ENCODE measurements at regions not wholly inside any gene's neighbourhood (a gene's known extent, or its start where the extent isn't known, plus 50 kb on each side); places are given as distances from the start of the nearest gene placed in this dataset.

DNA sequence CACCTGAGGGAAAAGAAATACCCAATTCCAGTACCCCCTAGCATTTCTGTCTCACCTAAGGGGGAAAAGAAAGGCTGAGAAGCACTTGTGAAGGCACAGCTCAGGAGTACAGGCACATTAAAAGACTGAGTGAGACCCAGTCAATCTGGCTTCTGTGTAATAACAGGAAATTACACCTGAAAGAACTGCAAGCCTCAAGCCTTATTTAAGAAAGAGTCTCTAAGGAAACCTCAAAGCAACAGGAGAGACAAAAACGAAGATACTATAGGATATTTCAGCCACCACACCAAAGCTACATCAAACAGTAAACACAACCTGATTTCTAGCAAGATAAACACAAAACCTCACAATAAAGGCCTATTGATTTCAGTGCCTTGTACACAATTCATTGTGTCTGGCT, 69.6 kb upstream of the CDK1 start:
- TF ChIP-seq EZH2phosphoT487 (IDR thresholded peaks at IDR 0.05; ENCODE audit: borderline replicate concordance, low read length) = no peak
- TF ChIP-seq, protein P1, sequence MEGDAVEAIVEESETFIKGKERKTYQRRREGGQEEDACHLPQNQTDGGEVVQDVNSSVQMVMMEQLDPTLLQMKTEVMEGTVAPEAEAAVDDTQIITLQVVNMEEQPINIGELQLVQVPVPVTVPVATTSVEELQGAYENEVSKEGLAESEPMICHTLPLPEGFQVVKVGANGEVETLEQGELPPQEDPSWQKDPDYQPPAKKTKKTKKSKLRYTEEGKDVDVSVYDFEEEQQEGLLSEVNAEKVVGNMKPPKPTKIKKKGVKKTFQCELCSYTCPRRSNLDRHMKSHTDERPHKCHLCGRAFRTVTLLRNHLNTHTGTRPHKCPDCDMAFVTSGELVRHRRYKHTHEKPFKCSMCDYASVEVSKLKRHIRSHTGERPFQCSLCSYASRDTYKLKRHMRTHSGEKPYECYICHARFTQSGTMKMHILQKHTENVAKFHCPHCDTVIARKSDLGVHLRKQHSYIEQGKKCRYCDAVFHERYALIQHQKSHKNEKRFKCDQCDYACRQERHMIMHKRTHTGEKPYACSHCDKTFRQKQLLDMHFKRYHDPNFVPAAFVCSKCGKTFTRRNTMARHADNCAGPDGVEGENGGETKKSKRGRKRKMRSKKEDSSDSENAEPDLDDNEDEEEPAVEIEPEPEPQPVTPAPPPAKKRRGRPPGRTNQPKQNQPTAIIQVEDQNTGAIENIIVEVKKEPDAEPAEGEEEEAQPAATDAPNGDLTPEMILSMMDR (conservative IDR thresholded peaks at IDR 0.05; ENCODE audit: low read depth, low read length) = no peak
- no peak for TF ChIP-seq EZH2 (IDR thresholded peaks at IDR 0.05; ENCODE audit: low read length, unreplicated experiment)
- no peaks in the 10 kb centered on the region for H3F3A ChIP-seq (ENCODE audit: low read length, unreplicated experiment)
- intact Hi-C loops (cut with micrococcal nuclease) = no loop called here
- DNase-seq = no peak
- no peaks in the 10 kb centered on the region for H3K9me3 ChIP-seq (ENCODE audit: low read length)
- no peak overlapping the region for H3K4me2 ChIP-seq (ENCODE audit: low read length)
- H3K9ac ChIP-seq (ENCODE audit: low read length) = no peak overlapping the region
- CTCF ChIA-PET = no interaction called here
- no peaks in the 10 kb centered on the region for H3K79me2 ChIP-seq (ENCODE audit: low read length)
- no peak overlapping the region for H3K27ac ChIP-seq (ENCODE audit: low read length)
- no peaks in the 10 kb centered on the region for H4K20me1 ChIP-seq (ENCODE audit: low read length)
- H3K27me3 ChIP-seq (ENCODE audit: low read length) = no peaks in the 10 kb centered on the region
- no peak overlapping the region for H3K4me3 ChIP-seq (ENCODE audit: low read length)
- H3K9me2 ChIP-seq (replicated peaks; ENCODE audit: low read length) = no peaks in the 10 kb centered on the region
- H3K4me1 ChIP-seq (ENCODE audit: insufficient read depth, low read length) = peaks cover 7% of the 10 kb centered on the region; the same call in 1 of the 2 replicates
- ATAC-seq = no peak
- H3K36me3 ChIP-seq (ENCODE audit: low read depth, low read length) = no peaks in the 10 kb centered on the region
- POLR2A ChIA-PET (ENCODE audit: unreplicated experiment) = no interaction called here
- BruUV-seq (replicated peaks) = no TSS peak
- H2AFZ ChIP-seq (ENCODE audit: low read length) = no peak overlapping the region

DNA sequence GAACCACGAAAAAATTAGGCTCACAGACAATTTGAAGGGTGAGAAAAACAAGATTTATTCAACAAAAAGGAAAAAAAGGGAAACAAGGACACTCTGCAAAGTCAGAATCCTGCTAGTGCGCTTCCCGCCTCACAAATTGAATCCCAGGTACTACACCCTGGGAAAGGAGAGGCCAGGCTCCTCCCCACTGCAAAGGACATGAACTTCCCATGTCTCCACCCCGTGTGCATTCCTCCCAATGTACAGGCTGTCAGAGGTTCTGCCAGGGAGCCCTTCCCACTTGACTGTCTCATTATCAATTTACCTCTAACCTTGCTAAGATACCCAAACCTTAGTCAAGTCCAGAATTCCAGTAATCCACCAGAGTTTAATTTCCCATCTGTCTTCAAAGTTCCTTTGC, 70.4 kb upstream of the CDK1 start:
- Histone ChIP-seq H3K27me3 (ENCODE audit: low read length) (no peaks in the 10 kb centered on the region), H2AFZ (ENCODE audit: low read length) (no peak overlapping the region), H3K9ac (ENCODE audit: low read length) (no peak overlapping the region), H4K20me1 (ENCODE audit: low read length) (no peaks in the 10 kb centered on the region), H3K79me2 (ENCODE audit: low read length) (no peaks in the 10 kb centered on the region), H3K9me3 (ENCODE audit: low read length) (no peaks in the 10 kb centered on the region), H3K4me1 (ENCODE audit: insufficient read depth, low read length) (peaks cover 7% of the 10 kb centered on the region; the same call in 1 of the 2 replicates), H3K36me3 (ENCODE audit: low read depth, low read length) (no peaks in the 10 kb centered on the region), H3K9me2 (replicated peaks; ENCODE audit: low read length) (no peaks in the 10 kb centered on the region), H3K27ac (ENCODE audit: low read length) (no peak overlapping the region), H3K4me3 (ENCODE audit: low read length) (no peak overlapping the region), H3K4me2 (ENCODE audit: low read length) (no peak overlapping the region), H3F3A (ENCODE audit: low read length, unreplicated experiment) (no peaks in the 10 kb centered on the region)
- BruUV-seq (replicated peaks) = no TSS peak
- ATAC-seq = peak; percentile 37; the same call in 1 of the 2 replicates
- CTCF ChIA-PET = no interaction called here
- DNase-seq = no peak
- intact Hi-C loops (cut with micrococcal nuclease) = no loop called here
- TF ChIP-seq, protein P1 (conservative IDR thresholded peaks at IDR 0.05; ENCODE audit: low read depth, low read length) = no peak
- TF ChIP-seq EZH2phosphoT487 (IDR thresholded peaks at IDR 0.05; ENCODE audit: borderline replicate concordance, low read length) (no peak), EZH2 (IDR thresholded peaks at IDR 0.05; ENCODE audit: low read length, unreplicated experiment) (no peak)
- POLR2A ChIA-PET (ENCODE audit: unreplicated experiment) = interaction anchor here (0.6 kb wide), 1 partner anchor 372 kb away, joined by 3 read pairs; no protein-coding TSS in a partner anchor

DNA sequence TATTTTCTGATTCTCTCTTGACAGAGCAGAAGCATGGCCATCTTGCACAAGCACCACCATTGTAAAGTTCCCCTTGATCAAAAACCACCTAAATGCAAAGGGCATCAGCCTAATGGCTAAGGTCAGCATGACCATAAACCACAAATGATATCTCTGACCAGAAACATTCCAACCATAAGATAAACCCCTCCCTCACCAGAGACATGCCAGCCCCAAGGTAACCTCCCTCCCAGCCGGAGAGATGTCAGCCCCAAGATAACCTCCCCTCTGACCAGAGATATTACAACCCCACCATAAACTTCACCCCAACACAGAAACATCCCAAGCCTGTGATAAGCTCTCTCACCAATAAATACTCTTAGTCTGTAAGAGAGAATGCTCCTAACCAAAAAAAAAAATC, 72.1 kb upstream of the CDK1 start:
- Histone ChIP-seq H3K79me2 (ENCODE audit: low read length) (no peaks in the 10 kb centered on the region), H3K4me1 (ENCODE audit: insufficient read depth, low read length) (peaks cover 7% of the 10 kb centered on the region; the same call in 1 of the 2 replicates), H3K9me2 (replicated peaks; ENCODE audit: low read length) (no peaks in the 10 kb centered on the region), H3K4me2 (ENCODE audit: low read length) (no peak overlapping the region), H3F3A (ENCODE audit: low read length, unreplicated experiment) (no peaks in the 10 kb centered on the region), H3K4me3 (ENCODE audit: low read length) (no peak overlapping the region), H2AFZ (ENCODE audit: low read length) (no peak overlapping the region), H3K27me3 (ENCODE audit: low read length) (no peaks in the 10 kb centered on the region), H4K20me1 (ENCODE audit: low read length) (no peaks in the 10 kb centered on the region), H3K9me3 (ENCODE audit: low read length) (no peaks in the 10 kb centered on the region), H3K36me3 (ENCODE audit: low read depth, low read length) (no peaks in the 10 kb centered on the region), H3K27ac (ENCODE audit: low read length) (no peak overlapping the region), H3K9ac (ENCODE audit: low read length) (no peak overlapping the region)
- CTCF ChIA-PET = no interaction called here
- BruUV-seq (replicated peaks) = no TSS peak
- ATAC-seq (no peak), DNase-seq (no peak)
- intact Hi-C loops (cut with micrococcal nuclease) = no loop called here
- POLR2A ChIA-PET (ENCODE audit: unreplicated experiment) = interaction anchor here (0.6 kb wide), 1 partner anchor 16 kb away, joined by 5 read pairs; no protein-coding TSS in a partner anchor
- TF ChIP-seq EZH2phosphoT487 (IDR thresholded peaks at IDR 0.05; ENCODE audit: borderline replicate concordance, low read length) (no peak), EZH2 (IDR thresholded peaks at IDR 0.05; ENCODE audit: low read length, unreplicated experiment) (no peak)
- TF ChIP-seq, protein P1 (conservative IDR thresholded peaks at IDR 0.05; ENCODE audit: low read depth, low read length) = no peak

All from PC-3 (cell line).